ENCODE measurements at regions not wholly inside any gene's neighbourhood (a gene's known extent, or its start where the extent isn't known, plus 50 kb on each side); places are given as distances from the start of the nearest gene placed in this dataset.

- no peaks in the 10 kb centered on the region for H3K9me3 Mint-ChIP-seq
- no peak overlapping the region for H3K4me3 Mint-ChIP-seq
- H3K27ac Mint-ChIP-seq = no peak overlapping the region
- no peaks in the 10 kb centered on the region for H3K27me3 Mint-ChIP-seq (ENCODE audit: low read depth)
- no peaks in the 10 kb centered on the region for H3K4me1 Mint-ChIP-seq (ENCODE audit: low read depth)
- H3K36me3 Mint-ChIP-seq (ENCODE audit: low read depth) = no peaks in the 10 kb centered on the region
Observed at GRCh38 chr12:59941461-59941860, 345.6 kb downstream of the SLC16A7 start.

DNA sequence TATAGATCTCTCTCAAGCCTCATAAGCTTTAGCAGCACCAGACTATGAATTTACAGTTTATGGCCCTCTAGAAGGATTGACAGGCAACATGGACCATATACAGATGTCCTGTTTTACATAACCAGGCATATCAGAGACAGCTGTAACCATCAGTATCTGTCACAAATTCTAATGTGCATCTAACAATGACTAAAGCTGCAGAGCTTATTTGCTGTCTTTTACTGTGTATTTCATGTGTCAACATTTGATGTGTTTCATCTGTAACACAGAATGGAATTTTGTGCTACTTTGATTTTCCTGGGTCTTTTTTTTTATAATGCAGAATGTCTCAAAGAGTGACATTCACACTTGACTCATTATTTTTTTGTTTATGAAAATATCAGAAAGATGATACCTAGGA is 348.3 kb downstream of the SLC16A7 start:
- Mint-ChIP-seq H3K4me3 (no peak overlapping the region), H3K4me1 (ENCODE audit: low read depth) (no peaks in the 10 kb centered on the region), H3K36me3 (ENCODE audit: low read depth) (no peaks in the 10 kb centered on the region), H3K27me3 (ENCODE audit: low read depth) (no peaks in the 10 kb centered on the region), H3K9me3 (peaks cover 4% of the 10 kb centered on the region), H3K27ac (no peak overlapping the region)

- Mint-ChIP-seq H3K4me3 (no peak overlapping the region), H3K9me3 (peaks cover 4% of the 10 kb centered on the region), H3K36me3 (ENCODE audit: low read depth) (no peaks in the 10 kb centered on the region), H3K4me1 (ENCODE audit: low read depth) (no peaks in the 10 kb centered on the region), H3K27ac (no peak overlapping the region), H3K27me3 (ENCODE audit: low read depth) (no peaks in the 10 kb centered on the region)
Observed at GRCh38 chr12:59946635-59947034, 350.8 kb downstream of the SLC16A7 start.

- Mint-ChIP-seq H3K4me1 (ENCODE audit: low read depth) (no peaks in the 10 kb centered on the region), H3K9me3 (no peaks in the 10 kb centered on the region), H3K27ac (no peak overlapping the region), H3K36me3 (ENCODE audit: low read depth) (no peaks in the 10 kb centered on the region), H3K27me3 (ENCODE audit: low read depth) (no peaks in the 10 kb centered on the region), H3K4me3 (no peak overlapping the region)
Observed at GRCh38 chr12:59963546-59963945, 367.7 kb downstream of the SLC16A7 start.

DNA sequence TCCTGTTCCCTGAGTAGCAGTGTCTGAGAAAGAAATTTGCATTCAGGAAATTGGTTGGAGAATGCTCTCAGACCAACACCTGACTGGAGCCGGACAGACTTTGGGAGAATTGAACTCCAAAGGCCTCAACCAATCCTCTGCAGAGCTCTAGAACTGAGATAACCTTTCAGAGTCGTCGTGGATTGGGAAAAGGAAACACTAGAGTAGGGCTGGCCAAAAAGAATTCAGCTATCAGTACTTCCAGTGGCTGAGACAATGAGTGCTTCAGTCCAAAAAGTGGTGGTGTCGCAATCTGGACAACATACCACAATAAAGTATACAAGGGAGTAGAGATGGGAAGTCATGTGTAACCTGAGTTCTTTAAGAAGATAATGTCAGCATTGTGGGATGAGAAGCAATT is 377.1 kb downstream of the SLC16A7 start:
- Mint-ChIP-seq H3K4me3 (no peak overlapping the region), H3K27ac (no peak overlapping the region), H3K9me3 (no peaks in the 10 kb centered on the region), H3K36me3 (ENCODE audit: low read depth) (no peaks in the 10 kb centered on the region), H3K4me1 (ENCODE audit: low read depth) (no peaks in the 10 kb centered on the region), H3K27me3 (ENCODE audit: low read depth) (no peaks in the 10 kb centered on the region)

- Mint-ChIP-seq H3K9me3 (no peaks in the 10 kb centered on the region), H3K4me1 (ENCODE audit: low read depth) (no peaks in the 10 kb centered on the region), H3K36me3 (ENCODE audit: low read depth) (no peaks in the 10 kb centered on the region), H3K27ac (no peak overlapping the region), H3K27me3 (ENCODE audit: low read depth) (no peaks in the 10 kb centered on the region), H3K4me3 (no peak overlapping the region)
Observed at GRCh38 chr12:59973515-59973914, 377.7 kb downstream of the SLC16A7 start.

- no peak overlapping the region for H3K27ac Mint-ChIP-seq
- H3K4me1 Mint-ChIP-seq (ENCODE audit: low read depth) = no peaks in the 10 kb centered on the region
- no peaks in the 10 kb centered on the region for H3K27me3 Mint-ChIP-seq (ENCODE audit: low read depth)
- no peaks in the 10 kb centered on the region for H3K9me3 Mint-ChIP-seq
- H3K36me3 Mint-ChIP-seq (ENCODE audit: low read depth) = no peaks in the 10 kb centered on the region
- H3K4me3 Mint-ChIP-seq = no peak overlapping the region
Observed at GRCh38 chr12:59977779-59978178, 381.9 kb downstream of the SLC16A7 start.

- Mint-ChIP-seq H3K27ac (no peak overlapping the region), H3K4me3 (no peak overlapping the region), H3K9me3 (no peaks in the 10 kb centered on the region), H3K27me3 (ENCODE audit: low read depth) (no peaks in the 10 kb centered on the region), H3K4me1 (ENCODE audit: low read depth) (no peaks in the 10 kb centered on the region), H3K36me3 (ENCODE audit: low read depth) (no peaks in the 10 kb centered on the region)
Observed at GRCh38 chr12:59980476-59980875, 384.6 kb downstream of the SLC16A7 start.

DNA sequence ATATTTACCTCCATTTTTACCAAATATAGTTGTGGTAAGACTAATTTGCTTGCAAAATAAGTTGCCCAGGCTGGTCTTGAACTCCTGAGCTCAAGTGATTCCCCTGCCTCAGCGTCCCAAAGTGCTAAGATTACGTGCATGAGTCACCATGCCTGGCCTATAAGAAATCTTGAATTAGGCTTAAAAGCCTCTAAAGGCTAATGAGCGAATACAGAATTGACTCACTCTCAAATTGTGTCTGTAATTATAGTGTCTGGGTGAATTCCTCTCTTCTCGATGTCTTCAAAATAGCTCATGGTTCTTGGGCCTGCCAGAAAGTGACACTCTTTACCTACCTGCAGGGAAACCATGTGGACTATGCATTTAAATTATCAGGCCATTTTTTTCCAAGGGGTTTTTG is 403.5 kb downstream of the SLC16A7 start:
- no peaks in the 10 kb centered on the region for H3K36me3 Mint-ChIP-seq (ENCODE audit: low read depth)
- H3K9me3 Mint-ChIP-seq = no peaks in the 10 kb centered on the region
- H3K4me1 Mint-ChIP-seq (ENCODE audit: low read depth) = no peaks in the 10 kb centered on the region
- H3K27me3 Mint-ChIP-seq (ENCODE audit: low read depth) = no peaks in the 10 kb centered on the region
- H3K27ac Mint-ChIP-seq = no peak overlapping the region
- no peak overlapping the region for H3K4me3 Mint-ChIP-seq

DNA sequence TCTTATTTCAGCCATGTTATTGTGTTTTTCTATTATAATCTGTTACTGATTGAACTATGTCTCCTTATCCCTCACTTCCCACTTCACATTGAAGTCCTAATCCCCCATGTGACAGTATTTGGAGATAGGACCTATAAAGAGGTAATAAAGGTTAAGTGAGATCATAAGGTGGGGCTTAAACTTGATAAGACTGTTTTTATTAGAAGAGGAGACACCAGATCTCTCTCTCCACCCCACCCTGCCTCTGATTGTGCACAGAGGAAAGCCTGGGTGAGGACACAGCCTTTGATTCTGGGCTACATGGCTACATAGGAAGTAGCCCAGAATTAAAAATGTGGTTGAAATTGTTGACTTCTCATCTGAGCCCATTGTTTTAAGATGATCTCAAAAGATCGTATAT is 414.7 kb downstream of the SLC16A7 start:
- no peaks in the 10 kb centered on the region for H3K27me3 Mint-ChIP-seq (ENCODE audit: low read depth)
- no peak overlapping the region for H3K27ac Mint-ChIP-seq
- no peaks in the 10 kb centered on the region for H3K4me1 Mint-ChIP-seq (ENCODE audit: low read depth)
- no peaks in the 10 kb centered on the region for H3K9me3 Mint-ChIP-seq
- H3K36me3 Mint-ChIP-seq (ENCODE audit: low read depth) = no peaks in the 10 kb centered on the region
- H3K4me3 Mint-ChIP-seq = no peak overlapping the region

- Mint-ChIP-seq H3K9me3 (no peaks in the 10 kb centered on the region), H3K27me3 (ENCODE audit: low read depth) (no peaks in the 10 kb centered on the region), H3K4me3 (no peak overlapping the region), H3K27ac (no peak overlapping the region), H3K36me3 (ENCODE audit: low read depth) (no peaks in the 10 kb centered on the region), H3K4me1 (ENCODE audit: low read depth) (no peaks in the 10 kb centered on the region)
Observed at GRCh38 chr12:60012659-60013058, 416.8 kb downstream of the SLC16A7 start.

- H3K27me3 Mint-ChIP-seq (ENCODE audit: low read depth) = no peaks in the 10 kb centered on the region
- no peak overlapping the region for H3K27ac Mint-ChIP-seq
- H3K9me3 Mint-ChIP-seq = no peaks in the 10 kb centered on the region
- no peak overlapping the region for H3K4me3 Mint-ChIP-seq
- no peaks in the 10 kb centered on the region for H3K4me1 Mint-ChIP-seq (ENCODE audit: low read depth)
- H3K36me3 Mint-ChIP-seq (ENCODE audit: low read depth) = no peaks in the 10 kb centered on the region
Observed at GRCh38 chr12:60014436-60014835, 418.6 kb downstream of the SLC16A7 start.

- no peaks in the 10 kb centered on the region for H3K4me1 Mint-ChIP-seq (ENCODE audit: low read depth)
Observed at GRCh38 chr12:60020068-60020467, 424.2 kb downstream of the SLC16A7 start.

GRCh38 chr12:60021235-60021634 is 425.4 kb downstream of the SLC16A7 start:
- H3K36me3 Mint-ChIP-seq (ENCODE audit: low read depth) = no peaks in the 10 kb centered on the region
- H3K4me1 Mint-ChIP-seq (ENCODE audit: low read depth) = no peaks in the 10 kb centered on the region
- peaks cover 5% of the 10 kb centered on the region for H3K9me3 Mint-ChIP-seq
- H3K4me3 Mint-ChIP-seq = no peak overlapping the region
- H3K27me3 Mint-ChIP-seq (ENCODE audit: low read depth) = no peaks in the 10 kb centered on the region
- H3K27ac Mint-ChIP-seq = no peak overlapping the region

More at GRCh38 chr12:60020068-60020467, 424.2 kb downstream of the SLC16A7 start:
- Mint-ChIP-seq H3K4me3 (no peak overlapping the region), H3K27me3 (ENCODE audit: low read depth) (no peaks in the 10 kb centered on the region), H3K27ac (no peak overlapping the region), H3K9me3 (peaks cover 5% of the 10 kb centered on the region), H3K36me3 (ENCODE audit: low read depth) (no peaks in the 10 kb centered on the region)

GRCh38 chr12:60027266-60027665 is 431.4 kb downstream of the SLC16A7 start:
- H3K4me3 Mint-ChIP-seq = no peak overlapping the region
- H3K27me3 Mint-ChIP-seq (ENCODE audit: low read depth) = no peaks in the 10 kb centered on the region
- no peaks in the 10 kb centered on the region for H3K36me3 Mint-ChIP-seq (ENCODE audit: low read depth)
- H3K9me3 Mint-ChIP-seq = peaks cover 3% of the 10 kb centered on the region
- no peaks in the 10 kb centered on the region for H3K4me1 Mint-ChIP-seq (ENCODE audit: low read depth)
- H3K27ac Mint-ChIP-seq = no peak overlapping the region

- H3K9me3 Mint-ChIP-seq = peaks cover 13% of the 10 kb centered on the region
- H3K27ac Mint-ChIP-seq = no peak overlapping the region
- no peaks in the 10 kb centered on the region for H3K4me1 Mint-ChIP-seq (ENCODE audit: low read depth)
- no peaks in the 10 kb centered on the region for H3K27me3 Mint-ChIP-seq (ENCODE audit: low read depth)
- H3K4me3 Mint-ChIP-seq = no peak overlapping the region
- no peaks in the 10 kb centered on the region for H3K36me3 Mint-ChIP-seq (ENCODE audit: low read depth)
Observed at GRCh38 chr12:60034147-60034546, 438.3 kb downstream of the SLC16A7 start.
